ENCODE measurements at regions not wholly inside any gene's neighbourhood (a gene's known extent, or its start where the extent isn't known, plus 50 kb on each side); places are given as distances from the start of the nearest gene placed in this dataset.
"Not testable (repeated sequence)": the region's sequence is repeated elsewhere in the genome, so short reads cannot be mapped to it uniquely, and the experiment has no call there.

- ATAC-seq = not testable (repeated sequence)
These were observed 691.6 kb downstream of the EFNA5 start for GRCh38 chr5:106979178-106979577.

- ATAC-seq = not testable (repeated sequence)
These were observed 692.1 kb downstream of the EFNA5 start for GRCh38 chr5:106978582-106979165.

- no peak for ATAC-seq
These were observed 694.4 kb downstream of the EFNA5 start for GRCh38 chr5:106976363-106976762.

GRCh38 chr5:106974272-106974671 lies 696.5 kb downstream of the EFNA5 start:
- ATAC-seq = no peak

GRCh38 chr5:106966686-106967315 lies 703.9 kb downstream of the EFNA5 start:
- ATAC-seq = peak; percentile 36

- ATAC-seq = peak; percentile 55
These were observed 706.6 kb downstream of the EFNA5 start for GRCh38 chr5:106964132-106964531.

GRCh38 chr5:106963630-106964029 lies 707.1 kb downstream of the EFNA5 start:
- no peak for ATAC-seq

- ATAC-seq = no peak
These were observed 708.1 kb downstream of the EFNA5 start for GRCh38 chr5:106962464-106963230.

GRCh38 chr5:106959387-106959786 lies 711.4 kb downstream of the EFNA5 start:
- no peak for ATAC-seq

- no peak for ATAC-seq
These were observed 713.4 kb downstream of the EFNA5 start for GRCh38 chr5:106957336-106957735.

- no peak for ATAC-seq
These were observed 713.9 kb downstream of the EFNA5 start for GRCh38 chr5:106956886-106957285.

- no peak for ATAC-seq
These were observed 714.5 kb downstream of the EFNA5 start for GRCh38 chr5:106956187-106956586.

GRCh38 chr5:106940986-106941385 lies 729.8 kb downstream of the EFNA5 start:
- no peak for ATAC-seq

GRCh38 chr5:106940301-106940846 lies 730.4 kb downstream of the EFNA5 start:
- no peak for ATAC-seq

GRCh38 chr5:106923409-106923808 lies 747.3 kb downstream of the EFNA5 start:
- ATAC-seq = no peak

GRCh38 chr5:106921567-106921966 lies 749.2 kb downstream of the EFNA5 start:
- ATAC-seq = no peak

- no peak for ATAC-seq
These were observed 760.3 kb downstream of the EFNA5 start for GRCh38 chr5:106910486-106910885.

GRCh38 chr5:106909716-106910115 lies 761.0 kb downstream of the EFNA5 start:
- ATAC-seq = no peak

GRCh38 chr5:106907979-106908378 lies 762.8 kb downstream of the EFNA5 start:
- ATAC-seq = no peak

- ATAC-seq = no peak
These were observed 764.5 kb downstream of the EFNA5 start for GRCh38 chr5:106906199-106906598.

GRCh38 chr5:106894964-106895363 lies 775.8 kb downstream of the EFNA5 start:
- no peak for ATAC-seq

- ATAC-seq = no peak
These were observed 788.7 kb downstream of the EFNA5 start for GRCh38 chr5:106882035-106882434.

- peak; percentile 99 for ATAC-seq
These were observed 790.1 kb downstream of the EFNA5 start for GRCh38 chr5:106880656-106881055.

GRCh38 chr5:106877881-106878280 lies 792.9 kb downstream of the EFNA5 start:
- ATAC-seq = no peak
